ENCODE measurements at regions not wholly inside any gene's neighbourhood (a gene's known extent, or its start where the extent isn't known, plus 50 kb on each side); places are given as distances from the start of the nearest gene placed in this dataset.
"Not testable (repeated sequence)": the region's sequence is repeated elsewhere in the genome, so short reads cannot be mapped to it uniquely, and the experiment has no call there.

- Histone ChIP-seq H3K4me3 (ENCODE audit: low read length, poor library complexity, severe bottlenecking) (no peak overlapping the region), H3K4me2 (ENCODE audit: low read depth, low read length, poor library complexity, severe bottlenecking) (no peak overlapping the region), H2AFZ (ENCODE audit: low read length) (no peak overlapping the region), H3K36me3 (ENCODE audit: insufficient read depth, low read length) (no peaks in the 10 kb centered on the region), H3K9me2 (replicated peaks; ENCODE audit: low read depth, low read length) (no peaks in the 10 kb centered on the region), H4K20me1 (ENCODE audit: insufficient read depth, low read length, poor library complexity, severe bottlenecking) (no peaks in the 10 kb centered on the region), H3K9me3 (ENCODE audit: insufficient read depth, low read depth, low read length) (no peaks in the 10 kb centered on the region), H3F3A (ENCODE audit: low read depth) (no peaks in the 10 kb centered on the region), H3K27me3 (ENCODE audit: insufficient read depth, low read length, poor library complexity, severe bottlenecking) (no peaks in the 10 kb centered on the region), H3K4me1 (ENCODE audit: insufficient read depth, low read length, poor library complexity, severe bottlenecking) (peaks cover 23% of the 10 kb centered on the region), H3K9ac (ENCODE audit: low read depth, low read length, poor library complexity, severe bottlenecking) (no peak overlapping the region), H3K79me2 (ENCODE audit: insufficient read depth, low read length) (no peaks in the 10 kb centered on the region)
- no peak for TF ChIP-seq CTCF (conservative IDR thresholded peaks at IDR 0.05; ENCODE audit: low read length)
- TF ChIP-seq EZH2phosphoT487 (IDR thresholded peaks at IDR 0.05; ENCODE audit: borderline replicate concordance), result no peak
Measured at GRCh38 chr5:40428126-40428525, 251.6 kb upstream of the PTGER4 start.

- not testable (repeated sequence) for H3K4me1 ChIP-seq (ENCODE audit: insufficient read depth, low read length, poor library complexity, severe bottlenecking); H3K9me2 ChIP-seq (replicated peaks; ENCODE audit: low read depth, low read length); H3F3A ChIP-seq (ENCODE audit: low read depth); H2AFZ ChIP-seq (ENCODE audit: low read length); H3K36me3 ChIP-seq (ENCODE audit: insufficient read depth, low read length); H3K9me3 ChIP-seq (ENCODE audit: insufficient read depth, low read depth, low read length); H3K27me3 ChIP-seq (ENCODE audit: insufficient read depth, low read length, poor library complexity, severe bottlenecking); H4K20me1 ChIP-seq (ENCODE audit: insufficient read depth, low read length, poor library complexity, severe bottlenecking); H3K79me2 ChIP-seq (ENCODE audit: insufficient read depth, low read length); H3K4me3 ChIP-seq (ENCODE audit: low read length, poor library complexity, severe bottlenecking); H3K4me2 ChIP-seq (ENCODE audit: low read depth, low read length, poor library complexity, severe bottlenecking); H3K9ac ChIP-seq (ENCODE audit: low read depth, low read length, poor library complexity, severe bottlenecking)
Measured at GRCh38 chr5:40417046-40417810, 262.5 kb upstream of the PTGER4 start.

GRCh38 chr5:40416588-40416987, 263.1 kb upstream of the PTGER4 start:
- no peaks in the 10 kb centered on the region for H3K27me3 ChIP-seq (ENCODE audit: insufficient read depth, low read length, poor library complexity, severe bottlenecking)
- H3K9me2 ChIP-seq (replicated peaks; ENCODE audit: low read depth, low read length), result no peaks in the 10 kb centered on the region
- H3K9ac ChIP-seq (ENCODE audit: low read depth, low read length, poor library complexity, severe bottlenecking), result no peak overlapping the region
- H4K20me1 ChIP-seq (ENCODE audit: insufficient read depth, low read length, poor library complexity, severe bottlenecking), result no peaks in the 10 kb centered on the region
- no peaks in the 10 kb centered on the region for H3K4me1 ChIP-seq (ENCODE audit: insufficient read depth, low read length, poor library complexity, severe bottlenecking)
- no peaks in the 10 kb centered on the region for H3K79me2 ChIP-seq (ENCODE audit: insufficient read depth, low read length)
- no peak overlapping the region for H3K4me3 ChIP-seq (ENCODE audit: low read length, poor library complexity, severe bottlenecking)
- no peak overlapping the region for H2AFZ ChIP-seq (ENCODE audit: low read length)
- TF ChIP-seq CTCF (conservative IDR thresholded peaks at IDR 0.05; ENCODE audit: low read length) (no peak), EZH2phosphoT487 (IDR thresholded peaks at IDR 0.05; ENCODE audit: borderline replicate concordance) (no peak)
- no peak overlapping the region for H3K4me2 ChIP-seq (ENCODE audit: low read depth, low read length, poor library complexity, severe bottlenecking)
- no peaks in the 10 kb centered on the region for H3F3A ChIP-seq (ENCODE audit: low read depth)
- no peaks in the 10 kb centered on the region for H3K9me3 ChIP-seq (ENCODE audit: insufficient read depth, low read depth, low read length)
- H3K36me3 ChIP-seq (ENCODE audit: insufficient read depth, low read length), result no peaks in the 10 kb centered on the region

- Histone ChIP-seq H3K9me3 (ENCODE audit: insufficient read depth, low read depth, low read length) (no peaks in the 10 kb centered on the region), H4K20me1 (ENCODE audit: insufficient read depth, low read length, poor library complexity, severe bottlenecking) (no peaks in the 10 kb centered on the region), H3K4me2 (ENCODE audit: low read depth, low read length, poor library complexity, severe bottlenecking) (no peak overlapping the region), H3F3A (ENCODE audit: low read depth) (no peaks in the 10 kb centered on the region), H3K4me1 (ENCODE audit: insufficient read depth, low read length, poor library complexity, severe bottlenecking) (peaks cover 4% of the 10 kb centered on the region), H3K36me3 (ENCODE audit: insufficient read depth, low read length) (no peaks in the 10 kb centered on the region), H3K4me3 (ENCODE audit: low read length, poor library complexity, severe bottlenecking) (no peak overlapping the region), H3K79me2 (ENCODE audit: insufficient read depth, low read length) (no peaks in the 10 kb centered on the region), H3K9ac (ENCODE audit: low read depth, low read length, poor library complexity, severe bottlenecking) (no peak overlapping the region), H3K27me3 (ENCODE audit: insufficient read depth, low read length, poor library complexity, severe bottlenecking) (no peaks in the 10 kb centered on the region), H3K9me2 (replicated peaks; ENCODE audit: low read depth, low read length) (no peaks in the 10 kb centered on the region), H2AFZ (ENCODE audit: low read length) (no peak overlapping the region)
- TF ChIP-seq CTCF (conservative IDR thresholded peaks at IDR 0.05; ENCODE audit: low read length) (no peak), EZH2phosphoT487 (IDR thresholded peaks at IDR 0.05; ENCODE audit: borderline replicate concordance) (no peak)
Measured at GRCh38 chr5:40416098-40416497, 263.6 kb upstream of the PTGER4 start.

Data from Loucy (cell line).